ENCODE measurements at regions not wholly inside any gene's neighbourhood (a gene's known extent, or its start where the extent isn't known, plus 50 kb on each side); places are given as distances from the start of the nearest gene placed in this dataset.

GRCh38 chr1:63034256-63034655 is 250.3 kb downstream of the ATG4C start:
- intact Hi-C loops (cut with micrococcal nuclease; ENCODE audit: unreplicated experiment): no loop called here
- BruUV-seq (replicated peaks): no TSS peak
- Histone ChIP-seq H3K4me1 (ENCODE audit: insufficient read depth, low read length, poor library complexity, severe bottlenecking) (no peaks in the 10 kb centered on the region), H3K27ac (ENCODE audit: low read depth, low read length, poor library complexity, severe bottlenecking) (no peak overlapping the region), H3K4me3 (ENCODE audit: low read depth, low read length, poor library complexity, severe bottlenecking) (no peak overlapping the region), H3K36me3 (ENCODE audit: insufficient read depth, low read length, poor library complexity, severe bottlenecking) (no peaks in the 10 kb centered on the region), H3K27me3 (replicated peaks; ENCODE audit: insufficient read depth, low read depth, low read length, poor library complexity) (no peaks in the 10 kb centered on the region), H3K9me3 (ENCODE audit: low read depth, low read length, poor library complexity, severe bottlenecking) (no peaks in the 10 kb centered on the region)
- CTCF ChIA-PET: no interaction called here
- no peak for TF ChIP-seq EZH2 (IDR thresholded peaks at IDR 0.05; ENCODE audit: borderline replicate concordance, low read depth, low read length, poor library complexity, severe bottlenecking)
- no peak for TF ChIP-seq CTCF (conservative IDR thresholded peaks at IDR 0.05; ENCODE audit: low read depth, low read length)
- no peak for DNase-seq (ENCODE audit: low spot score)
- POLR2A ChIA-PET (ENCODE audit: low non-redundant PET): no interaction called here

- no peaks in the 10 kb centered on the region for H3K9me3 ChIP-seq (ENCODE audit: low read depth, low read length, poor library complexity, severe bottlenecking)
- no peak overlapping the region for H3K27ac ChIP-seq (ENCODE audit: low read depth, low read length, poor library complexity, severe bottlenecking)
- no peak for TF ChIP-seq CTCF (conservative IDR thresholded peaks at IDR 0.05; ENCODE audit: low read depth, low read length)
- no peak for TF ChIP-seq EZH2 (IDR thresholded peaks at IDR 0.05; ENCODE audit: borderline replicate concordance, low read depth, low read length, poor library complexity, severe bottlenecking)
- no peaks in the 10 kb centered on the region for H3K4me1 ChIP-seq (ENCODE audit: insufficient read depth, low read length, poor library complexity, severe bottlenecking)
- CTCF ChIA-PET: no interaction called here
- BruUV-seq (replicated peaks): no TSS peak
- H3K27me3 ChIP-seq (replicated peaks; ENCODE audit: insufficient read depth, low read depth, low read length, poor library complexity): no peaks in the 10 kb centered on the region
- H3K4me3 ChIP-seq (ENCODE audit: low read depth, low read length, poor library complexity, severe bottlenecking): no peak overlapping the region
- POLR2A ChIA-PET (ENCODE audit: low non-redundant PET): no interaction called here
- intact Hi-C loops (cut with micrococcal nuclease; ENCODE audit: unreplicated experiment): no loop called here
- DNase-seq (ENCODE audit: low spot score): no peak
- H3K36me3 ChIP-seq (ENCODE audit: insufficient read depth, low read length, poor library complexity, severe bottlenecking): no peaks in the 10 kb centered on the region
Measured at GRCh38 chr1:63038586-63038985, 254.7 kb downstream of the ATG4C start.

- CTCF ChIA-PET: no interaction called here
- DNase-seq (ENCODE audit: low spot score): no peak
- BruUV-seq (replicated peaks): no TSS peak
- Histone ChIP-seq H3K27ac (ENCODE audit: low read depth, low read length, poor library complexity, severe bottlenecking) (no peak overlapping the region), H3K36me3 (ENCODE audit: insufficient read depth, low read length, poor library complexity, severe bottlenecking) (no peaks in the 10 kb centered on the region), H3K27me3 (replicated peaks; ENCODE audit: insufficient read depth, low read depth, low read length, poor library complexity) (no peaks in the 10 kb centered on the region), H3K4me3 (ENCODE audit: low read depth, low read length, poor library complexity, severe bottlenecking) (no peak overlapping the region), H3K4me1 (ENCODE audit: insufficient read depth, low read length, poor library complexity, severe bottlenecking) (no peaks in the 10 kb centered on the region), H3K9me3 (ENCODE audit: low read depth, low read length, poor library complexity, severe bottlenecking) (no peaks in the 10 kb centered on the region)
- no peak for TF ChIP-seq EZH2 (IDR thresholded peaks at IDR 0.05; ENCODE audit: borderline replicate concordance, low read depth, low read length, poor library complexity, severe bottlenecking)
- TF ChIP-seq CTCF (conservative IDR thresholded peaks at IDR 0.05; ENCODE audit: low read depth, low read length): no peak
- POLR2A ChIA-PET (ENCODE audit: low non-redundant PET): no interaction called here
- intact Hi-C loops (cut with micrococcal nuclease; ENCODE audit: unreplicated experiment): no loop called here
Measured at GRCh38 chr1:63041660-63042059, 257.7 kb downstream of the ATG4C start.

Data from A673 (cell line).